ENCODE measurements at regions not wholly inside any gene's neighbourhood (a gene's known extent, or its start where the extent isn't known, plus 50 kb on each side); places are given as distances from the start of the nearest gene placed in this dataset.

GRCh38 chr2:24432121-24432520 lies 58.9 kb upstream of the NCOA1 start:
- Histone ChIP-seq H3K27me3 (ENCODE audit: insufficient read depth, low read length) (no peaks in the 10 kb centered on the region), H3K27ac (ENCODE audit: low read depth, low read length, poor library complexity, severe bottlenecking) (no peak overlapping the region), H3K4me1 (ENCODE audit: insufficient read depth, low read length, severe bottlenecking) (no peaks in the 10 kb centered on the region), H4K20me1 (ENCODE audit: insufficient read depth, low read length) (no peaks in the 10 kb centered on the region), H3K36me3 (ENCODE audit: insufficient read depth, low read length) (no peaks in the 10 kb centered on the region), H3K9me3 (ENCODE audit: low read length) (no peaks in the 10 kb centered on the region), H3K4me3 (ENCODE audit: low read depth, low read length, poor library complexity, severe bottlenecking) (no peak overlapping the region), H2AFZ (ENCODE audit: low read length) (no peak overlapping the region), H3F3A (ENCODE audit: insufficient read depth, low read length) (no peaks in the 10 kb centered on the region), H3K4me2 (ENCODE audit: low read length) (no peak overlapping the region), H3K79me2 (ENCODE audit: insufficient read depth, low read length) (no peaks in the 10 kb centered on the region), H3K9me2 (ENCODE audit: low read depth, low read length) (no peaks in the 10 kb centered on the region), H3K9ac (ENCODE audit: low read length) (no peak overlapping the region)
- no peak for TF ChIP-seq CTCF (IDR thresholded peaks at IDR 0.05; ENCODE audit: low read length)
- no peak for TF ChIP-seq EZH2 (IDR thresholded peaks at IDR 0.05; ENCODE audit: borderline replicate concordance, low read length)

DNA sequence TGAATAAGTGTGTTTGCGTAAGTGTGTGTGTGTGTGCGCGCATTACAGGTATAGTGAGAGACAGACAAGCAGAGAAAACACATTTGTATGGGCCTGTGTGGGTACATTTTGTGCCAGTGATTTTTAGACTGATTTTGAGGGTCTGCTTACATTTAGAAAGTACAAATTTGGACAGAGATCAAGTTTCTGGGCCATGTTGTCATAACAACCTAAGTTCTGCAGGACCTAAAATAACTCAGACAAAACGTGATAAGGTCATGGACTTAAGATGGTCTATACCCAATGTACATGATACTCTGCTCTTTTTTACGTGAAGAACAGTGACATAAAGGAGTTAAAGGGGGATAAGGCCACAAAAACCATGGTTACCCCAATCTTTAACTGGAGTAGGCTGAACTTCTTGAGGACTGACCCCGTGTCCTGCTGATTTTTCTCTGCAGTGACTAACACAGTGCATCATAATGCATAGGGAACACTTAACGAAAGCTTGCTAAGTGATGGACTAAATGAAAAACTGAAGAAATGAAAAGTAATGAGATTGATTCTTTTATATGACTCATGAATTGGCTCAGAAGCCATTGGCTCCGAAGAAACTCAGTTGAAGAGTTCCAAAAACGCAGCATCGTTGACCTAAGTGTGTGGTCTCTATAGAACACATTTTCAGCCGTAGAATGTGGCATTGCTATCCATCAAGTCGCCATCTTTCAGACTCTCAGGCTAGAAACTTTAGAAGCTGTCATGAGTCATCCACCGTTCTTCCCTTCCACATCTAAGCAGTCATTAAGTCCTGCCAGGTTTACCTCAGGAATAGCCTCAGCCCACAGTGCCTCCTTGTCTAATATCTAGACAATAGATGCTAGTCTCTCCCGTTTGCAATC lies 61.6 kb upstream of the NCOA1 start:
- no peaks in the 10 kb centered on the region for H3K4me1 ChIP-seq (ENCODE audit: insufficient read depth, low read length, severe bottlenecking)
- no peak for TF ChIP-seq EZH2 (IDR thresholded peaks at IDR 0.05; ENCODE audit: borderline replicate concordance, low read length)
- TF ChIP-seq CTCF (IDR thresholded peaks at IDR 0.05; ENCODE audit: low read length) = no peak
- H3K9me3 ChIP-seq (ENCODE audit: low read length) = no peaks in the 10 kb centered on the region
- H3K9me2 ChIP-seq (ENCODE audit: low read depth, low read length) = no peaks in the 10 kb centered on the region
- H2AFZ ChIP-seq (ENCODE audit: low read length) = no peak overlapping the region
- H3K9ac ChIP-seq (ENCODE audit: low read length) = no peak overlapping the region
- H3K27me3 ChIP-seq (ENCODE audit: insufficient read depth, low read length) = no peaks in the 10 kb centered on the region
- H3K4me3 ChIP-seq (ENCODE audit: low read depth, low read length, poor library complexity, severe bottlenecking) = no peak overlapping the region
- H3K4me2 ChIP-seq (ENCODE audit: low read length) = no peak overlapping the region
- no peaks in the 10 kb centered on the region for H3K36me3 ChIP-seq (ENCODE audit: insufficient read depth, low read length)
- H3K27ac ChIP-seq (ENCODE audit: low read depth, low read length, poor library complexity, severe bottlenecking) = no peak overlapping the region
- H3F3A ChIP-seq (ENCODE audit: insufficient read depth, low read length) = no peaks in the 10 kb centered on the region
- no peaks in the 10 kb centered on the region for H3K79me2 ChIP-seq (ENCODE audit: insufficient read depth, low read length)
- no peaks in the 10 kb centered on the region for H4K20me1 ChIP-seq (ENCODE audit: insufficient read depth, low read length)

- Histone ChIP-seq H3K9ac (ENCODE audit: low read length) (no peak overlapping the region), H4K20me1 (ENCODE audit: insufficient read depth, low read length) (no peaks in the 10 kb centered on the region), H3K4me2 (ENCODE audit: low read length) (no peak overlapping the region), H3K4me1 (ENCODE audit: insufficient read depth, low read length, severe bottlenecking) (no peaks in the 10 kb centered on the region), H3K79me2 (ENCODE audit: insufficient read depth, low read length) (no peaks in the 10 kb centered on the region), H3K9me3 (ENCODE audit: low read length) (peaks cover 7% of the 10 kb centered on the region), H2AFZ (ENCODE audit: low read length) (no peak overlapping the region), H3K36me3 (ENCODE audit: insufficient read depth, low read length) (no peaks in the 10 kb centered on the region), H3K27ac (ENCODE audit: low read depth, low read length, poor library complexity, severe bottlenecking) (no peak overlapping the region), H3K4me3 (ENCODE audit: low read depth, low read length, poor library complexity, severe bottlenecking) (no peak overlapping the region), H3K27me3 (ENCODE audit: insufficient read depth, low read length) (no peaks in the 10 kb centered on the region), H3F3A (ENCODE audit: insufficient read depth, low read length) (no peaks in the 10 kb centered on the region), H3K9me2 (ENCODE audit: low read depth, low read length) (no peaks in the 10 kb centered on the region)
- no peak for TF ChIP-seq EZH2 (IDR thresholded peaks at IDR 0.05; ENCODE audit: borderline replicate concordance, low read length)
- TF ChIP-seq CTCF (IDR thresholded peaks at IDR 0.05; ENCODE audit: low read length) = no peak
Observed at GRCh38 chr2:24424387-24424786, 64.1 kb upstream of the ITSN2 start.
